CD14-positive monocyte (primary cell): ENCODE measurements at regions not wholly inside any gene's neighbourhood (a gene's known extent, or its start where the extent isn't known, plus 50 kb on each side); places are given as distances from the start of the nearest gene placed in this dataset.

Experiments used
- DNase-seq, 3 donors: peaks; one replicate each; pipeline ENCODE4 v3.0.0-alpha.2; 2011 to 2022
- H2AFZ ChIP-seq: 2 replicates; pipeline ENCODE4 v1.6.0; 2012; ENCODE audit warnings: mild to moderate bottlenecking, low read depth, low read length, inconsistent platforms; ENCODE audit not compliant: insufficient read depth, poor library complexity, severe bottlenecking
- H3K27ac ChIP-seq, 2 donors: 1 replicate in 1 of 2; 2 replicates in 1 of 2; pipeline ENCODE4 v1.5.1; 2012 to 2013; ENCODE audit warnings: low read length in 2 of 2, control low read depth in 1 of 2, inconsistent platforms in 1 of 2, low read depth in 1 of 2, mild to moderate bottlenecking in 1 of 2
- H3K27me3 ChIP-seq, 2 donors: one replicate each; pipeline versions ENCODE4 v1.6.0 to v1.6.1; 2011 to 2013; ENCODE audit warnings: low read length in 2 of 2; ENCODE audit not compliant: control insufficient read depth in 2 of 2, insufficient read depth in 2 of 2
- H3K36me3 ChIP-seq, 2 donors: replicated peaks in 1 of 2; 1 replicate in 1 of 2; 2 replicates in 1 of 2; pipeline versions ENCODE4 v1.5.1 to v1.6.1; 2012 to 2013; ENCODE audit warnings: low read length in 2 of 2, control low read depth in 1 of 2, inconsistent platforms in 1 of 2, mild to moderate bottlenecking in 1 of 2; ENCODE audit not compliant: insufficient read depth in 2 of 2, control insufficient read depth in 1 of 2
- H3K4me1 ChIP-seq, 2 donors: 1 replicate in 1 of 2; 2 replicates in 1 of 2; pipeline versions ENCODE4 v1.5.1 to v1.6.1; 2012 to 2013; ENCODE audit warnings: low read length in 2 of 2, control low read depth in 1 of 2, inconsistent platforms in 1 of 2, mild to moderate bottlenecking in 1 of 2, moderate library complexity in 1 of 2; ENCODE audit not compliant: insufficient read depth in 2 of 2, control insufficient read depth in 1 of 2
- H3K4me2 ChIP-seq: replicated peaks from 2 replicates; pipeline ENCODE3; 2012; ENCODE audit warnings: low read length, moderate library complexity, mild to moderate bottlenecking; ENCODE audit not compliant: poor library complexity, severe bottlenecking; ENCODE audit errors: extremely low read depth
- H3K4me3 ChIP-seq, 3 experiments: fragments of 200-600 bp in 1 of 3; sonication (generic) in 1 of 3; replicated peaks in 1 of 3; 1 replicate in 2 of 3; 2 replicates in 1 of 3; pipeline ENCODE4 v1.5.1; 2011 to 2013; ENCODE audit warnings: low read length in 3 of 3, mild to moderate bottlenecking in 3 of 3, control low read depth in 2 of 3, low read depth in 2 of 3, inconsistent platforms in 1 of 3, moderate library complexity in 1 of 3
- H3K79me2 ChIP-seq: 2 replicates; pipeline ENCODE4 v1.6.0; 2012; ENCODE audit warnings: mild to moderate bottlenecking, control low read depth, inconsistent platforms, low read length, moderate library complexity; ENCODE audit not compliant: insufficient read depth
- H3K9ac ChIP-seq: 2 replicates; pipeline ENCODE4 v1.6.0; 2017; ENCODE audit warnings: low read length, mild to moderate bottlenecking; ENCODE audit not compliant: insufficient read depth, poor library complexity, severe bottlenecking
- H3K9me3 ChIP-seq, 2 donors: replicated peaks in 1 of 2; 1 replicate in 1 of 2; 2 replicates in 1 of 2; pipeline versions ENCODE4 v1.5.1 to v1.6.1; 2012 to 2013; ENCODE audit warnings: low read length in 2 of 2, control low read depth in 1 of 2; ENCODE audit not compliant: control insufficient read depth in 1 of 2, insufficient read depth in 1 of 2
- H4K20me1 ChIP-seq: 2 replicates; pipeline ENCODE4 v1.6.0; 2012; ENCODE audit warnings: mild to moderate bottlenecking, low read length, control low read depth, moderate library complexity; ENCODE audit not compliant: insufficient read depth
- H3K27ac Mint-ChIP-seq, 7 donors: one replicate each; pipeline ENCODE4 v1.8.0; 2020; ENCODE audit warnings: mild to moderate bottlenecking in 7 of 7, mixed read lengths in 7 of 7, moderate library complexity in 6 of 7, inconsistent platforms in 2 of 7
- H3K27me3 Mint-ChIP-seq, 3 donors: one replicate each; pipeline ENCODE4 v1.8.0; 2021 to 2022; ENCODE audit warnings: low read depth in 3 of 3, mild to moderate bottlenecking in 3 of 3, mixed read lengths in 3 of 3, moderate library complexity in 3 of 3, inconsistent platforms in 1 of 3
- H3K36me3 Mint-ChIP-seq, 2 donors: one replicate each; pipeline ENCODE4 v1.8.0; 2020; ENCODE audit warnings: mixed read lengths in 2 of 2, inconsistent platforms in 1 of 2, mild to moderate bottlenecking in 1 of 2
- H3K4me1 Mint-ChIP-seq: one replicate; pipeline ENCODE4 v1.8.0; 2020; ENCODE audit warnings: mild to moderate bottlenecking, mixed read lengths
- H3K4me3 Mint-ChIP-seq, 2 donors: one replicate each; pipeline ENCODE4 v1.8.0; 2020; ENCODE audit warnings: mild to moderate bottlenecking in 2 of 2, mixed read lengths in 2 of 2, moderate library complexity in 1 of 2
- H3K9me3 Mint-ChIP-seq, 7 donors: one replicate each; pipeline ENCODE4 v1.8.0; 2020 to 2022; ENCODE audit warnings: mixed read lengths in 7 of 7, mild to moderate bottlenecking in 6 of 7, moderate library complexity in 6 of 7, inconsistent platforms in 2 of 7
- CTCF ChIP-seq: fragments of 200-600 bp; IDR thresholded peaks from one replicate; pipeline ENCODE4 v1.8.0; 2022; ENCODE audit warnings: antibody characterized with exemption, mild to moderate bottlenecking
- WGBS: methylation state at CpG from one replicate; pipeline ENCODE4 v1.1.5; 2013; ENCODE audit warnings: missing lambda C conversion rate; ENCODE audit not compliant: insufficient coverage; 5-methylcytosine and 5-hydroxymethylcytosine counted together
- intact Hi-C, 2 donors: fragments of 100-400 bp; cut with micrococcal nuclease; formaldehyde crosslinking; loops; one replicate each; pipeline versions ENCODE4 v1.15.0 to v1.15.1; 2023

GRCh38 chr15:61282661-61283060 lies 53.6 kb upstream of the RORA start:
- Histone ChIP-seq H3K9ac (no peak overlapping the region), H3K36me3 (no peaks in the 10 kb centered on the region), H4K20me1 (no peaks in the 10 kb centered on the region), H3K4me2 (no peak overlapping the region), H2AFZ (no peak overlapping the region), H3K4me1 (no peaks in the 10 kb centered on the region), H3K79me2 (no peaks in the 10 kb centered on the region), H3K27me3 (no peaks in the 10 kb centered on the region), H3K27ac (no peak overlapping the region), H3K9me3 (no peaks in the 10 kb centered on the region), H3K4me3 (no peak overlapping the region)
- Mint-ChIP-seq H3K27ac (no peak overlapping the region), H3K4me1 (no peaks in the 10 kb centered on the region), H3K9me3 (peaks cover 0 to 5% (median 2%) of the 10 kb centered on the region in 7 donors), H3K36me3 (no peaks in the 10 kb centered on the region), H3K27me3 (peaks cover 0 to under 1% (median 0%) of the 10 kb centered on the region in 3 donors), H3K4me3 (no peak overlapping the region)
- intact Hi-C loops = no loop called here
- 81% methylated on average over 3 of the region's 4 CpGs for WGBS
- DNase-seq = no peak
- no peak for TF ChIP-seq CTCF

- no peaks in the 10 kb centered on the region for H4K20me1 ChIP-seq
- no peak overlapping the region for H3K27ac Mint-ChIP-seq
- H3K4me2 ChIP-seq = no peak overlapping the region
- H2AFZ ChIP-seq = no peak overlapping the region
- TF ChIP-seq CTCF = no peak
- H3K9me3 Mint-ChIP-seq = peaks cover 0 to 5% (median 3%) of the 10 kb centered on the region in 7 donors
- no peaks in the 10 kb centered on the region for H3K4me1 Mint-ChIP-seq
- H3K27ac ChIP-seq = no peak overlapping the region
- peaks cover 0 to 2% (median 0%) of the 10 kb centered on the region in 3 donors for H3K27me3 Mint-ChIP-seq
- H3K36me3 Mint-ChIP-seq = no peaks in the 10 kb centered on the region
- H3K4me3 Mint-ChIP-seq = no peak overlapping the region
- no peaks in the 10 kb centered on the region for H3K79me2 ChIP-seq
- H3K4me3 ChIP-seq = no peak overlapping the region
- intact Hi-C loops = no loop called here
- no peaks in the 10 kb centered on the region for H3K4me1 ChIP-seq
- no peak overlapping the region for H3K9ac ChIP-seq
- no peaks in the 10 kb centered on the region for H3K36me3 ChIP-seq
- H3K9me3 ChIP-seq = no peaks in the 10 kb centered on the region
- WGBS = no CpG with 5 or more reads among the region's 1 CpG
- H3K27me3 ChIP-seq = no peaks in the 10 kb centered on the region
- no peak for DNase-seq
Measured at GRCh38 chr15:61281328-61281727, 52.2 kb upstream of the RORA start.
